HG03060 (cell line): ENCODE measurements at regions not wholly inside any gene's neighbourhood (a gene's known extent, or its start where the extent isn't known, plus 50 kb on each side); places are given as distances from the start of the nearest gene placed in this dataset.
"Not testable (repeated sequence)": the region's sequence is repeated elsewhere in the genome, so short reads cannot be mapped to it uniquely, and the experiment has no call there.

ENCODE experiments used
- ATAC-seq: cut with Tn5 transposase; IDR thresholded peaks from one replicate; pipeline ENCODE4 v1.9.1; 2021; ENCODE audit warnings: low read depth, moderate number of reproducible peaks; ENCODE audit not compliant: unreplicated experiment

DNA sequence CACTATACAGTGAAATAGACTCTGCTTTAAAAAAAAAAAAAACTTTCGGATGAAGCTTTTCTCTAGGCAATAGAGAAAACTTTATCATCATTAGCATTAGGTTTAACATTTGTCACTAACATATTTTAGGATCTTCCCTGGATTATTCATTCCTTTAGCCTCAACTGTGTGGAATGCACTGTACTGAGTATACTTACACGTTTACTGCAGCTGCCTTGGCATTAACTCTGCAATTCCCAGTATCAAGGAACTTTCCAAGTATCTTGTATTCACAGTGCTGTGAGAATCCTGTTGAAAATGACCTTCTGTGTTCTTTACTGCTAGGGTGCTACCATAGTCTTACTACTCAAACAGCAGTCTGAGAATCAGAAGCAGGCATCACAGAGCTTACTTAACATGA, 328.2 kb upstream of the COL3A1 start:
- ATAC-seq = no peak

DNA sequence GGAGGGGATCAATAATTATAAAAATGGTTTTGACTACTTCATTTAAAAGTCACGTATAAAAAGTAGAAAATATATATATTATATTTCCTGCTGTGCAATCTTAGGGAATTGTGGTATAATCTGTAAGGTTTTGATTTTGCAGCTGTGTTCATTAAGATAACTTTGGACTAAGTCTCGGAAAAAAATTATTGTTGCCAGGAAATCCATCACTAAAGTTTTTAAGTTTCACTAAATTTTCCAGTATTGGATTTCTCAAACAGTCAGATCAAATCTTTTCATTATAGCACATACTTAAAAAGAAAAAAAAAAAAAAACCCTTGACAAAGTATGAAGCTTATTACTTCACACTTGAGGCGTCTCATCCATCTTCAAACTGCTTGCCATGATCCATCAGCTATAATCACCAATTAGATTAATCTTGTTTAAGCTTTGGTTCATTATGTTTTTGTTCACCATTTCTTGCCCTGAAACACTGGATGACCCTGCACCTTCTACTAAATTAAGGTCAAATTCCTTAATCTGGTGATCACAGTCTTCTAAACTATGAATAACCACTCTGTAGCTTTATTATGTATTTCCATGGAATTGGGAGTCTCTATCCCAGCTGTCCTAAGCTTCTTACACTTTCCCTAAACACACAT, 326.6 kb upstream of the COL3A1 start:
- ATAC-seq = no peak

GRCh38 chr2:188659656-188660406, 314.3 kb upstream of the COL3A1 start:
- no peak for ATAC-seq

DNA sequence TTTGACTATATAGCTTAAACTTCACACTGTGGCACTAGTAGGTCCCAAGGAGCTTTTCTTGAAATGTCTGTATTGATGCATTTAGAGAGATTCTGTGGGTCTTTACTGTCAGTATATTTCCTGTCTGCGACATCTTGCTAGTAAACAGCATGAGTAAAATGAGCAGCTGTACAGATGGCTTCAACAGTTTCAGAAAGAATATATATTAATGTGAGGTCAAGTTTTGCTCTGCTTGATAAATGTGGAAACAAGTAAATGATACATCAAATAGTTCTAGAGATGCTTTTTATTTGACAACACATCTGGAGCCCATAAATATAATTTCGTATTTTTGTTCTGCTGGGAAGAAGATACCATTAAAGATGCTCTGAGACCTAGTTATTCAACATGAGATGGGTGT, 310.9 kb upstream of the COL3A1 start:
- no peak for ATAC-seq

DNA sequence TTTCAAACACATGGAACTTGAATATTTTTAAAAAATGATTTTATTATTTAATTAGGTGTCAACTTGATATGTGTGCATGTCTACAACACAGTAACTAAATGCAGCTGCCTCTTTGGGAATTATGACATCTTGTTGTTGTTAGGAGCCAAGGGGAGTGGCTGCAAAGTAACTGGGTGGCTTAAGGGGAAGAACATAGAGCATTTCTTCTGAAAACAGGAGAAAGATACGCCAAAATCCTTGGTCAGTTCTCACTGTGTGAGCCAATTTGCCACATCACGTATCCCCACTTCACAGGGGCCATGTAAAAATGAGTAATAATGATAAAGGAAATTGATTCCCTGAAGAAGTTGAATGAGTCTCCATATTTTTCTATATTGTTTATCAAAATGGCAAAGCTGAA, 309.8 kb upstream of the COL3A1 start:
- no peak for ATAC-seq

DNA sequence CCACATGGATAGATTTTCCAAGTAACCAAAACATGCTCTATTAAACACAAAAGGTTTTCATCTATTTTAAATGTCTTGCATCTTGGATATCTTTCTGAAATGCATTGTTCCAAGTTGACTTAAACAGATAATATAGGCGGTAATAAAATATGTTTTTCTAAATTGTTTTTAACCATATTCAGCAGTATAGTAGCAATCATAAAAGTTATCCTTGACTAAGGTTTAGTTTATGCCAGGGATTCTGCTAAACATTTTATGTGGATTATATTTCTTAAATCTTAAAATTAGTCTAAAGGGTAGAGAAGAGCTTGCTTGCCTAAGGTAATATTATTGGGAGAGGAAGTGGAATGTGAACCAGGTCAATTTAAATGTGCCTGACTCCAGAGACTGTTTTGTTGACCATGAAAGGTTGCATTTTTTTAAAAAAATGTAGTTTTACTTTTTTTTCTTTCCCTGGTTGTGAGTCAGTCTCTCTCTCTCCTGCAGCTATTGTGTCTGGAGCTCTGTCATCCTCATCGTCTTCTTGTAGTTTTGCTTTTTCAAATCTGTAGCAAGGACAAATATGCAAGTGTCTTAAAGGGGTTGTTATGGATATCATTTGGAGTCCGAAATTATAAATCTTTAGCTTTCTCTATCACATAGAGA, 309.1 kb upstream of the COL3A1 start:
- no peak for ATAC-seq

GRCh38 chr2:188665727-188666304, 308.4 kb upstream of the COL3A1 start:
- no peak for ATAC-seq

DNA sequence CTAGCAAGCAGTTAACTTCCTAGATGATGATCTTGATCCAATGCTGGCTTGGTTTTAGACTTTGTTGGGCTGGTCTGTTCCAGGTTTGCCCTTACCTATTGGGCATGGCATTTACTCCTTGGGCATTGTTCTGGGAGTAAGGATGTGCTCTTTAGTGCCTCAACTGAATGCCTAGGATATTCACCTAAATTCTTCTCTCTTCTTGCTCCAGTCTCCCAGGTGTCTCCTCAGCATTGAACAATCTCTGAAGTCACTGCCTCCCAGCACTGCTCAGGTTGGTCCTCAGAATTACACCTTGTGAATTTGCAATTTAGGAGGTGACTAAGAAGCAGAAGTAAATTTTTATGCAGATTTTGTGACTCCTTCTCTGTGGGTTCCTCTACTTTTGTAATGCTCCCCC, 307.7 kb upstream of the COL3A1 start:
- no peak for ATAC-seq

DNA sequence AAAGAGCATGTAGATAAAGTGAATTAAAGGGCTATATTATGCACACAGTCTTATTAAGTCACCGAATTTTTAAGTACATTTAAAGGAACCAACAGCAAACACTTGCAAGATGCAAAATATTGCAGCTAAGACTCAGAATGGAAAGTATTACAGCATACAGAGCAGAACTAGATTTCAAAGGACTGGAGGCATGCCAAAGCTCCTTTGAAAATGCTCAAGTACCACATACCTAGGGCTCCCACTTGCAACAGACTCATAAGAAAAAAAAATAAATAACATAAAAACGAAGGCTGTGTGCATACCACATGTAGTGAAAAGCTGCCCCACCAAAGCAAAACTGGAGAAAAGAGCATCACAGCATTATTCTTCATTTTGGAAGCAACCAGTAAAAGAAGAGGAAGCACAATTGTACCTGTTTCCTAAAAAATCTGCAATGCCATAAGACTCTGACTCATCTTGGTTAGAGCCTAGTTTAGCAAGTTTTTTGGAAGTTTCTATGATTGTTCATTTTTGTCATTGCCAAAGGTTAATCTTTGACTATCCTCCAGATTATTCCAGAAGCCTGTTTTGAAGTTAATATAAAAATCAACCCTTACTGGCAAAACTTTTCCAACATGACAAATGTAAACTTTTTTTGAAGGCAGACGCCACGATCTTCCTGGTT, 306.0 kb upstream of the COL3A1 start:
- no peak for ATAC-seq

- no peak for ATAC-seq
Observed at GRCh38 chr2:188675391-188676009, 298.7 kb upstream of the COL3A1 start.

- ATAC-seq = no peak
Observed at GRCh38 chr2:188676010-188676400, 298.2 kb upstream of the COL3A1 start.

DNA sequence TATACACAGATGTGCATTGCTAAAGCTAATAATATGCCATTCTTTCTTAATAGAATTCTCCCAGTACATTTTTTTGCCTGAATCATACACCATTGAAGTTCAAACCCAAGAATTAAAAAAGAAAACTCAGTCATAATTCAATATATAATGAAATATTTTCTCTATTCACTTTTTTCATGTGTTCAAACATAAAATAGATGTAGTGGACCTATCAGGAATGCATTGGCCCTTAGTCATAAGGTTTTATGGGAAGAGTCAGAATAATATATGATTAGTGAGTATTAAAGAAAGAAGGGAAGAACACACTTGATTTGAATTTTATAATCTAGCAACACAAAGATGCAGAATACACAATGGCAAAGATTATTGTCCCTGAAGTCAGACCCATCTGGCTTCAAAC, 297.0 kb upstream of the COL3A1 start:
- no peak for ATAC-seq

GRCh38 chr2:188678882-188679281, 295.3 kb upstream of the COL3A1 start:
- ATAC-seq = no peak

GRCh38 chr2:188682838-188683237, 291.3 kb upstream of the COL3A1 start:
- no peak for ATAC-seq

DNA sequence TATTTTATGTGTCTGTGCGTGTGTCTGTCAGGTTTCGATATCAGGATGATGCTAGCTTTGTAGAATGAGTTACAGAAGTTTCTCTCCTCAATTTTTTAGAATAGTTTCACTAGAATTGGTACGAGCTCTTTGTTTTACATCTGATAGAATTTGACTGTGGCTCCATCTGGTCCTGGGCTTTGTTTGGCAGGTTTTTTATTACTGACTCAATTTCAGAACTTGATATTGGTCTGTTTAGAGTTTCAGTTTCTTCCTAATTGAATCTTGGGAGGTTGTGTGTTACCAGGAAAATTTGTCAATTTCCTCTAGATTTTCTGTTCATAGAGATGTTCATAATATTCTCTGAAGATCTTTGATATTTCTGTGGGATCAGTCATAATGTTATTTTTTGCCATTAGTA, 289.4 kb upstream of the COL3A1 start:
- no peak for ATAC-seq

- no peak for ATAC-seq
Observed at GRCh38 chr2:188693111-188693510, 281.1 kb upstream of the COL3A1 start.

- no peak for ATAC-seq
Observed at GRCh38 chr2:188693771-188694170, 280.4 kb upstream of the COL3A1 start.

- no peak for ATAC-seq
Observed at GRCh38 chr2:188695953-188696352, 278.2 kb upstream of the COL3A1 start.

GRCh38 chr2:188698151-188698550, 276.0 kb upstream of the COL3A1 start:
- ATAC-seq = not testable (repeated sequence)

GRCh38 chr2:188701836-188702235, 272.3 kb upstream of the COL3A1 start:
- ATAC-seq = no peak

GRCh38 chr2:188705191-188705590, 269.0 kb upstream of the COL3A1 start:
- no peak for ATAC-seq
